ENCODE measurements at regions not wholly inside any gene's neighbourhood (a gene's known extent, or its start where the extent isn't known, plus 50 kb on each side); places are given as distances from the start of the nearest gene placed in this dataset.

GRCh38 chr22:49540084-49540912 lies 287.4 kb downstream of the BRD1 start:
- Histone ChIP-seq H3K4me3 (no peak overlapping the region), H3K36me3 (no peaks in the 10 kb centered on the region), H3K9me3 (ENCODE audit: low read depth) (no peaks in the 10 kb centered on the region), H3K27me3 (no peaks in the 10 kb centered on the region), H3K4me1 (ENCODE audit: low read depth) (no peaks in the 10 kb centered on the region), H3K27ac (no peak overlapping the region)
- DNase-seq (ENCODE audit: low read depth in 1 of 2, low spot score in 1 of 2): no peak
- TF ChIP-seq CTCF (IDR thresholded peaks at IDR 0.05; ENCODE audit: low read depth, low read length): no peak

- DNase-seq (ENCODE audit: low read depth in 1 of 2, low spot score in 1 of 2): no peak
- H3K9me3 ChIP-seq (ENCODE audit: low read depth): no peaks in the 10 kb centered on the region
- H3K27me3 ChIP-seq: no peaks in the 10 kb centered on the region
- no peak overlapping the region for H3K4me3 ChIP-seq
- TF ChIP-seq CTCF (IDR thresholded peaks at IDR 0.05; ENCODE audit: low read depth, low read length): no peak
- no peaks in the 10 kb centered on the region for H3K36me3 ChIP-seq
- H3K27ac ChIP-seq: no peak overlapping the region
- H3K4me1 ChIP-seq (ENCODE audit: low read depth): no peaks in the 10 kb centered on the region
Observed at GRCh38 chr22:49538006-49538405, 289.7 kb downstream of the BRD1 start.

- DNase-seq (ENCODE audit: low read depth in 1 of 2, low spot score in 1 of 2): no peak
- no peaks in the 10 kb centered on the region for H3K36me3 ChIP-seq
- H3K4me3 ChIP-seq: no peak overlapping the region
- no peaks in the 10 kb centered on the region for H3K4me1 ChIP-seq (ENCODE audit: low read depth)
- H3K27me3 ChIP-seq: no peaks in the 10 kb centered on the region
- H3K27ac ChIP-seq: no peak overlapping the region
- no peak for TF ChIP-seq CTCF (IDR thresholded peaks at IDR 0.05; ENCODE audit: low read depth, low read length)
- H3K9me3 ChIP-seq (ENCODE audit: low read depth): no peaks in the 10 kb centered on the region
Observed at GRCh38 chr22:49536571-49537131, 291.0 kb downstream of the BRD1 start.

GRCh38 chr22:49535527-49536125 lies 292.0 kb downstream of the BRD1 start:
- H3K9me3 ChIP-seq (ENCODE audit: low read depth): no peaks in the 10 kb centered on the region
- H3K27me3 ChIP-seq: no peaks in the 10 kb centered on the region
- H3K4me3 ChIP-seq: no peak overlapping the region
- H3K36me3 ChIP-seq: no peaks in the 10 kb centered on the region
- no peak overlapping the region for H3K27ac ChIP-seq
- no peak for DNase-seq (ENCODE audit: low read depth in 1 of 2, low spot score in 1 of 2)
- TF ChIP-seq CTCF (IDR thresholded peaks at IDR 0.05; ENCODE audit: low read depth, low read length): no peak
- no peaks in the 10 kb centered on the region for H3K4me1 ChIP-seq (ENCODE audit: low read depth)

GRCh38 chr22:49535126-49535525 lies 292.5 kb downstream of the BRD1 start:
- H3K4me3 ChIP-seq: no peak overlapping the region
- no peaks in the 10 kb centered on the region for H3K4me1 ChIP-seq (ENCODE audit: low read depth)
- no peak overlapping the region for H3K27ac ChIP-seq
- no peaks in the 10 kb centered on the region for H3K9me3 ChIP-seq (ENCODE audit: low read depth)
- no peak for DNase-seq (ENCODE audit: low read depth in 1 of 2, low spot score in 1 of 2)
- no peaks in the 10 kb centered on the region for H3K27me3 ChIP-seq
- no peaks in the 10 kb centered on the region for H3K36me3 ChIP-seq
- no peak for TF ChIP-seq CTCF (IDR thresholded peaks at IDR 0.05; ENCODE audit: low read depth, low read length)
